ENCODE measurements at regions not wholly inside any gene's neighbourhood (a gene's known extent, or its start where the extent isn't known, plus 50 kb on each side); places are given as distances from the start of the nearest gene placed in this dataset.
"Not testable (repeated sequence)": the region's sequence is repeated elsewhere in the genome, so short reads cannot be mapped to it uniquely, and the experiment has no call there.

- ATAC-seq (ENCODE audit: low read depth); DNase-seq; H3K36me3 Mint-ChIP-seq (ENCODE audit: low read depth); intact Hi-C loops (cut with micrococcal nuclease); H3K4me1 Mint-ChIP-seq; H3K4me3 Mint-ChIP-seq; H3K27ac Mint-ChIP-seq; H3K9me3 Mint-ChIP-seq; CTCF ChIA-PET; POLR2A ChIA-PET: not testable (repeated sequence)
- peaks cover 10% of the 10 kb centered on the region for H3K27me3 Mint-ChIP-seq
Observed at GRCh38 chr18:12179029-12179428, 75.1 kb upstream of the CIDEA start.

DNA sequence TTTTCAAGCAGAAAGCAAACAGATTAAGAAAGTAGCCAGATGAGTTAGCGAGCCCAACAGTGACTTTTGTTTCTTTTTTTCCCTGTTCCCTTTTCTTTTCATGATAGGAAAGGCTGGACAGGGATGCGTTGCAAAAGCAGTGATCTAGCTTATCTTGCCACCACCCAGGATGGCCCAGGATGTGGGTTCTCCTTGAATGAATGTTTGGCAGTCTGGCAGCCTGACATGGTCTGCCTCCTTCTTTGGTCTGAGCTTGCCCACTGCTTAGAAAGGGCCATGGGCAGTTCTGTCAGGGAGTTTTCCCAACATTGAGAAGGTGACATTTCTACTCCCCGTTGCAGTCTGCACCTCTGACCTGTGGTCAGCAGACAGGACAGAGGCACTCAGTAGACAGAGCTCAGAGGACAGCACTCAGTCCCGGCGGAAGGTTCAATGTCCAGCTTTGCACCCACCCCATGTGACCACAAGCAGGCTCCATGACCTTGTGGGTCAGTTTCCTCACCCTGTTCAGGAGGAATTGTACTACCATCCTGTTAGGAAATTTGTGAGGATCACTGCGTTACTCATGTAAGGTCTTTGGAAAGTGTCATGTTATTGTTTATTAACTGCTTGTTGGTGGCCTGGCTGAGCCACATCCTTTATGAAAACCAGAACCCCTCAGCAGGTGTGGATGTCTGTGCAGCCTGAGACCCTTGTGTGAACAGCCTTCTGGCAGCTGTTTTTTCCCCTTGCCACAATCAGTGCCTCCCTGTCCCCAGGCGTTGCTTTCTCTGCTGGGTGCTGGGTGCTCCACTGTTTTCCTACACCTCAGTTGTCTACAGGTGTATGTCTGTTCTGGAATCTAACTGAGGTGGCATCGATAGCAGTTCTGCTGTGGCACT, 74.2 kb upstream of the CIDEA start:
- H3K4me1 Mint-ChIP-seq; H3K36me3 Mint-ChIP-seq (ENCODE audit: low read depth); ATAC-seq (ENCODE audit: low read depth); H3K27me3 Mint-ChIP-seq; POLR2A ChIA-PET; H3K27ac Mint-ChIP-seq; H3K9me3 Mint-ChIP-seq; CTCF ChIA-PET; DNase-seq; intact Hi-C loops (cut with micrococcal nuclease); H3K4me3 Mint-ChIP-seq: not testable (repeated sequence)

- H3K4me3 Mint-ChIP-seq; POLR2A ChIA-PET; DNase-seq; H3K36me3 Mint-ChIP-seq (ENCODE audit: low read depth); CTCF ChIA-PET; H3K4me1 Mint-ChIP-seq; intact Hi-C loops (cut with micrococcal nuclease); H3K27ac Mint-ChIP-seq; H3K9me3 Mint-ChIP-seq; H3K27me3 Mint-ChIP-seq; ATAC-seq (ENCODE audit: low read depth): not testable (repeated sequence)
Observed at GRCh38 chr18:12198797-12199196, 55.4 kb upstream of the CIDEA start.

GRCh38 chr18:12200186-12200585, 54.0 kb upstream of the CIDEA start:
- H3K4me3 Mint-ChIP-seq; H3K9me3 Mint-ChIP-seq; H3K4me1 Mint-ChIP-seq; H3K27ac Mint-ChIP-seq; H3K36me3 Mint-ChIP-seq (ENCODE audit: low read depth); H3K27me3 Mint-ChIP-seq; DNase-seq; POLR2A ChIA-PET: not testable (repeated sequence)
- intact Hi-C loops (cut with micrococcal nuclease), result loop anchor here (5.0 kb wide), 1 partner anchor 37 kb away; no protein-coding TSS in a partner anchor
- CTCF ChIA-PET, result interaction anchor here (0.6 kb wide), 1 partner anchor 37 kb away, joined by 4 read pairs; no protein-coding TSS in a partner anchor
- peak; percentile 98 for ATAC-seq (ENCODE audit: low read depth)
